Fibroblast of lung (primary cell): ENCODE measurements at regions not wholly inside any gene's neighbourhood (a gene's known extent, or its start where the extent isn't known, plus 50 kb on each side); places are given as distances from the start of the nearest gene placed in this dataset.

Experiments
- DNase-seq, 2 donors: peaks; one replicate each; pipeline versions ENCODE4 v3.0.0 to v3.0.0-alpha.2; 2010; ENCODE audit warnings: low read depth in 2 of 2
- H2AFZ ChIP-seq: 2 replicates; pipeline ENCODE4 v1.5.1; 2012; ENCODE audit warnings: low read length, control low read depth, inconsistent platforms
- H3K27ac ChIP-seq: 2 replicates; pipeline ENCODE4 v1.5.1; 2011; ENCODE audit warnings: low read length, control low read depth; ENCODE audit not compliant: insufficient read depth
- H3K27me3 ChIP-seq: 2 replicates; pipeline ENCODE4 v1.5.1; 2011; ENCODE audit warnings: mild to moderate bottlenecking, low read length; ENCODE audit not compliant: control insufficient read depth, insufficient read depth
- H3K36me3 ChIP-seq: 2 replicates; pipeline ENCODE4 v1.5.1; 2011; ENCODE audit warnings: low read length; ENCODE audit not compliant: control insufficient read depth, insufficient read depth
- H3K4me1 ChIP-seq: 2 replicates; pipeline ENCODE4 v1.5.1; 2011; ENCODE audit warnings: low read length; ENCODE audit not compliant: control insufficient read depth, insufficient read depth; ENCODE audit errors: extremely low read depth
- H3K4me2 ChIP-seq: 2 replicates; pipeline ENCODE4 v1.5.1; 2011; ENCODE audit warnings: low read length, control low read depth; ENCODE audit not compliant: insufficient read depth; ENCODE audit errors: extremely low read depth
- H3K4me3 ChIP-seq, 4 experiments: fragments of 200-600 bp in 1 of 4; sonication (generic) in 1 of 4; replicated peaks in 1 of 4; 2 replicates each; pipeline ENCODE4 v1.5.1; 2011 to 2016; ENCODE audit warnings: low read length in 4 of 4, low read depth in 3 of 4, mild to moderate bottlenecking in 3 of 4, control low read depth in 2 of 4, inconsistent platforms in 1 of 4, mixed read lengths in 1 of 4; ENCODE audit not compliant: insufficient read depth in 1 of 4; ENCODE audit errors: control extremely low read depth in 1 of 4
- H3K79me2 ChIP-seq: 2 replicates; pipeline ENCODE4 v1.5.1; 2012; ENCODE audit warnings: mild to moderate bottlenecking, low read length, inconsistent platforms; ENCODE audit not compliant: control insufficient read depth, insufficient read depth
- H3K9ac ChIP-seq: 2 replicates; pipeline ENCODE4 v1.5.1; 2011; ENCODE audit warnings: mild to moderate bottlenecking, low read length, control low read depth; ENCODE audit not compliant: insufficient read depth
- H3K9me3 ChIP-seq: 2 replicates; pipeline ENCODE4 v1.5.1; 2012; ENCODE audit warnings: low read depth, low read length; ENCODE audit not compliant: control insufficient read depth, insufficient read depth
- H4K20me1 ChIP-seq: 2 replicates; pipeline ENCODE4 v1.5.1; 2011; ENCODE audit warnings: low read length; ENCODE audit not compliant: control insufficient read depth, insufficient read depth; ENCODE audit errors: extremely low read depth
- EZH2 ChIP-seq: IDR thresholded peaks from 2 replicates; pipeline ENCODE4 v1.5.1; 2012; ENCODE audit warnings: low read length, control low read depth, mild to moderate bottlenecking; ENCODE audit errors: missing control alignments
- TF ChIP-seq, protein P1 (sequence below), 2 donors: IDR thresholded peaks in 1 of 2; conservative IDR thresholded peaks in 1 of 2; 1 replicate in 1 of 2; 2 replicates in 1 of 2; pipeline ENCODE4 v1.5.1; 2011 to 2012; ENCODE audit warnings: low read length in 2 of 2, control low read depth in 1 of 2, inconsistent platforms in 1 of 2, low read depth in 1 of 2, mild to moderate bottlenecking in 1 of 2

DNA sequence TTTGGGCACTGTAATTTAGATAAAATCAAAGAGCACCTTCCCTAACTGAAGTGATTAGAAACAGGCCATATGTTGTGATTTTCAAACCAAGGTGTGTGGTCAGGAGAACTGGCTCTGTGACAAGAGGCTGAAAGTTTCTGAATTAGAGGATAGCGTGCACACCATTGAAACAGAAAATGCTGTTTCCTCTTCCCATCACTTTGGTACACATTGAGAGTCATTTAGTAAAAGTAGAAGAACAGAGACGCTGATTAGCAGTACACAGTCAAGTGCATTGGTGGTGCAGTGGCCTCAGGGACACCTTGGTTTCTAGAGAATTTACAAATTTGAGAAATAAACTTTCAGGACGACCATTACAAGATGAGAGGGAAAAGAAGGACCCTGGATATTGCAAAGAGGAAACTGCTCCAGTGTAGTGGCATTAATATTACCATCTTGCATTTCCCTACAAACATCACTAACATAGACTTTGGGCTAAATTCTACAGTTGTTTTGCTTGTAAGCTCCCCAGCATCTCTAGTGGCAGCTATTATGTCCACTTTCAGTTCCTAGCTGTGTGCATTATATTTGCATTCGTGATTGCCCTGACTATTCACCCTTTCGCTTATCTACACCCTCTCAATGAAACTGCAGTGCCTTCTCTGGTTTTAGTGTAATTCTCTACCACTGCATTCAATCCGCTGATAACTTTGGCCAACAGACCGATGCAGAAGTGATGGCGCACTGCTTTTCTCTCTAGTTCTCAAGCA lies 728.1 kb upstream of the GRM7 start:
- no peak overlapping the region for H3K9ac ChIP-seq
- H3K4me2 ChIP-seq, result no peak overlapping the region
- no peaks in the 10 kb centered on the region for H3K79me2 ChIP-seq
- H3K4me1 ChIP-seq, result no peaks in the 10 kb centered on the region
- H3K27me3 ChIP-seq, result no peaks in the 10 kb centered on the region
- DNase-seq, result no peak
- H4K20me1 ChIP-seq, result no peaks in the 10 kb centered on the region
- no peak overlapping the region for H3K27ac ChIP-seq
- no peak overlapping the region for H3K4me3 ChIP-seq
- H3K36me3 ChIP-seq, result no peaks in the 10 kb centered on the region
- H2AFZ ChIP-seq, result no peak overlapping the region
- TF ChIP-seq EZH2, result no peak
- TF ChIP-seq, protein P1, sequence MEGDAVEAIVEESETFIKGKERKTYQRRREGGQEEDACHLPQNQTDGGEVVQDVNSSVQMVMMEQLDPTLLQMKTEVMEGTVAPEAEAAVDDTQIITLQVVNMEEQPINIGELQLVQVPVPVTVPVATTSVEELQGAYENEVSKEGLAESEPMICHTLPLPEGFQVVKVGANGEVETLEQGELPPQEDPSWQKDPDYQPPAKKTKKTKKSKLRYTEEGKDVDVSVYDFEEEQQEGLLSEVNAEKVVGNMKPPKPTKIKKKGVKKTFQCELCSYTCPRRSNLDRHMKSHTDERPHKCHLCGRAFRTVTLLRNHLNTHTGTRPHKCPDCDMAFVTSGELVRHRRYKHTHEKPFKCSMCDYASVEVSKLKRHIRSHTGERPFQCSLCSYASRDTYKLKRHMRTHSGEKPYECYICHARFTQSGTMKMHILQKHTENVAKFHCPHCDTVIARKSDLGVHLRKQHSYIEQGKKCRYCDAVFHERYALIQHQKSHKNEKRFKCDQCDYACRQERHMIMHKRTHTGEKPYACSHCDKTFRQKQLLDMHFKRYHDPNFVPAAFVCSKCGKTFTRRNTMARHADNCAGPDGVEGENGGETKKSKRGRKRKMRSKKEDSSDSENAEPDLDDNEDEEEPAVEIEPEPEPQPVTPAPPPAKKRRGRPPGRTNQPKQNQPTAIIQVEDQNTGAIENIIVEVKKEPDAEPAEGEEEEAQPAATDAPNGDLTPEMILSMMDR (conservative IDR thresholded peaks at IDR 0.05 in 1 of 2, IDR thresholded peaks at IDR 0.05 in 1 of 2; ENCODE audit: low read depth in 1 of 2, low read length in 2 of 2), result no peak
- H3K9me3 ChIP-seq, result no peaks in the 10 kb centered on the region

DNA sequence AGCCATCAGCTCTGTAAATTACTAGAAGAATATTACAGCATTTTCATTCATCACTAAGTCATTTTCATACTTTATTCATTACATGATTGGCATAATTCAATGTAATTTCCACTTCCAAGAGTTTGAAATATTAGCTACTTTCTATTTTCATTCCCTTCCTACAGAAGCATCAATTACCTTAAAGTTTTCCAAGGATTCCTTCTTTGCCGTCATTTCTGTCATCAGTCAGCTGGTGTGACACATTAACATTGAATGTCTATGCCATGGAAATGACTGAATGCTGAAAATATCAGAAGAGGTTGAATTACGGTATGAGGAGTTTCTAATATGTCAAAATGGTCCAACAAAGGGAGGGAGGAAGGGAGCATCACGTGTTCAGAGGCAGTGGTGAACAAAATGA lies 718.2 kb upstream of the GRM7 start:
- H3K79me2 ChIP-seq, result no peaks in the 10 kb centered on the region
- no peaks in the 10 kb centered on the region for H4K20me1 ChIP-seq
- H3K9me3 ChIP-seq, result no peaks in the 10 kb centered on the region
- H3K4me2 ChIP-seq, result no peak overlapping the region
- no peaks in the 10 kb centered on the region for H3K36me3 ChIP-seq
- H2AFZ ChIP-seq, result no peak overlapping the region
- no peaks in the 10 kb centered on the region for H3K4me1 ChIP-seq
- no peak for DNase-seq
- no peaks in the 10 kb centered on the region for H3K27me3 ChIP-seq
- TF ChIP-seq, protein P1 (conservative IDR thresholded peaks at IDR 0.05 in 1 of 2, IDR thresholded peaks at IDR 0.05 in 1 of 2; ENCODE audit: low read depth in 1 of 2, low read length in 2 of 2), result no peak
- TF ChIP-seq EZH2, result no peak
- H3K27ac ChIP-seq, result no peak overlapping the region
- no peak overlapping the region for H3K4me3 ChIP-seq
- H3K9ac ChIP-seq, result no peak overlapping the region

DNA sequence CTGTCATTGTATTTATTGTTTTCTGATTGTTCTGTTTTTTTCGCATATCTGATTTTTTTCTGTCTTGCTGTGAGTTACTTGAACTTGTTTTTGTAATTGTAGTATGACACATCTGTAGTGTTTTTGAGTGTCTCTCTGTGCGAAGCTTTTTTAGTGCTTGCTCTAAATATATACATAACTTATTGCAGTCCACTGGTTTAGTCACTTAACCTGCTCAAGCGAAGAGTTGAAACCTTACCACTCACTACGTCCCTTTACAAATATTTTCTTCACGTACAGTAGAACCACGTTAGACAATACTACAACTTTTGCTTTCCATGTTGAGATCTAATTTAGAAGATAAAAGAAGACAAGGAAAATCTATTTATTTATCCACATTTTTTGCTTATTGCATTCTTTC lies 713.0 kb upstream of the GRM7 start:
- H3K4me1 ChIP-seq, result no peaks in the 10 kb centered on the region
- H3K9me3 ChIP-seq, result no peaks in the 10 kb centered on the region
- H3K9ac ChIP-seq, result no peak overlapping the region
- H3K27me3 ChIP-seq, result no peaks in the 10 kb centered on the region
- no peak overlapping the region for H2AFZ ChIP-seq
- no peak overlapping the region for H3K4me2 ChIP-seq
- H4K20me1 ChIP-seq, result no peaks in the 10 kb centered on the region
- DNase-seq, result no peak
- no peak overlapping the region for H3K4me3 ChIP-seq
- H3K79me2 ChIP-seq, result no peaks in the 10 kb centered on the region
- no peak overlapping the region for H3K27ac ChIP-seq
- TF ChIP-seq EZH2, result no peak
- H3K36me3 ChIP-seq, result no peaks in the 10 kb centered on the region
